ENCODE measurements at regions not wholly inside any gene's neighbourhood (a gene's known extent, or its start where the extent isn't known, plus 50 kb on each side); places are given as distances from the start of the nearest gene placed in this dataset.

DNA sequence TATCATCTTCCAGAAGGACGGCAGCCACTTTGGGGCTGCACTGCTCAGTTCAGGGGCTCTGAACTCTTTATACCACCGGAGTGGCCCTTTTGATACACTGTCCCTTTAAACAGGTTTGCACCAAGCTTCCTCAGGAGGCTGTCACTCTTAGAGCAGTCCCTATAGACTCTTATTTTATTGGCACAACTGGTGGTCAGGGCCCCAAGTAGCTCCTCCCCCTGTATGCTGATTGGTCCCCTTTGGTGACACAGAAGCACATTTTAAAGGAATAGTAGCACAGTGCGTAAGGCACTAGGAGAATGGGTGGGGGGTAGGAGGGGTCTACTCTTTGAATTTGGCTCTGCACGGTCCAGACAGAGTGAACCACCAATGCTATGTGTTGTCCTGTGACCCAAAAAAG lies 122.6 kb upstream of the MLN start:
- TF ChIP-seq, protein P1, sequence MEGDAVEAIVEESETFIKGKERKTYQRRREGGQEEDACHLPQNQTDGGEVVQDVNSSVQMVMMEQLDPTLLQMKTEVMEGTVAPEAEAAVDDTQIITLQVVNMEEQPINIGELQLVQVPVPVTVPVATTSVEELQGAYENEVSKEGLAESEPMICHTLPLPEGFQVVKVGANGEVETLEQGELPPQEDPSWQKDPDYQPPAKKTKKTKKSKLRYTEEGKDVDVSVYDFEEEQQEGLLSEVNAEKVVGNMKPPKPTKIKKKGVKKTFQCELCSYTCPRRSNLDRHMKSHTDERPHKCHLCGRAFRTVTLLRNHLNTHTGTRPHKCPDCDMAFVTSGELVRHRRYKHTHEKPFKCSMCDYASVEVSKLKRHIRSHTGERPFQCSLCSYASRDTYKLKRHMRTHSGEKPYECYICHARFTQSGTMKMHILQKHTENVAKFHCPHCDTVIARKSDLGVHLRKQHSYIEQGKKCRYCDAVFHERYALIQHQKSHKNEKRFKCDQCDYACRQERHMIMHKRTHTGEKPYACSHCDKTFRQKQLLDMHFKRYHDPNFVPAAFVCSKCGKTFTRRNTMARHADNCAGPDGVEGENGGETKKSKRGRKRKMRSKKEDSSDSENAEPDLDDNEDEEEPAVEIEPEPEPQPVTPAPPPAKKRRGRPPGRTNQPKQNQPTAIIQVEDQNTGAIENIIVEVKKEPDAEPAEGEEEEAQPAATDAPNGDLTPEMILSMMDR (IDR thresholded peaks at IDR 0.05), result no peak
- TF ChIP-seq POLR2A (IDR thresholded peaks at IDR 0.05), result no peak
- no peak for TF ChIP-seq POLR2AphosphoS5 (IDR thresholded peaks at IDR 0.05)
